GM18858 (cell line): ENCODE measurements at regions not wholly inside any gene's neighbourhood (a gene's known extent, or its start where the extent isn't known, plus 50 kb on each side); places are given as distances from the start of the nearest gene placed in this dataset.

ENCODE experiments used
- ATAC-seq: cut with Tn5 transposase; IDR thresholded peaks from one replicate; pipeline ENCODE4 v1.9.1; 2021; ENCODE audit not compliant: unreplicated experiment

DNA sequence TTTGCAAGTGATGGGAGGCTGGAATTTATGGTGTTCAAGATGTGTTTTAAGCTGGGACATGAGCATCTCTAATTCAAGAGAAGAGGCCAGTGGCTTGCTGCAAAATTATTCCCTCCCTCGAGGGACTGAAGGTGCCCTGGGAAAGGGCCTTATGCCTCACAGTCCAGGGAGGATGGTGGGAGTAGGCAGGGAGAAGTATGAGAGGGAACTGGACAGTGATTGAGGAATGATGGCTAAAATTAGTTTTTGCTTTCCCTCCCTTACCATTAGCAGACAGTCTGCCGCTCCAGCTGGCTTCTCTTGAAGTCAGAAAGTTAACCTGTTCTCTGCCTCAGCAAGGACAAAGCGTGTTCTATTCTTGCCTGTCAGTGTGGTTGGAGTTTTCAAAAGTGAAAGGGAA lies 139.8 kb upstream of the SEMA6D start:
- no peak for ATAC-seq

DNA sequence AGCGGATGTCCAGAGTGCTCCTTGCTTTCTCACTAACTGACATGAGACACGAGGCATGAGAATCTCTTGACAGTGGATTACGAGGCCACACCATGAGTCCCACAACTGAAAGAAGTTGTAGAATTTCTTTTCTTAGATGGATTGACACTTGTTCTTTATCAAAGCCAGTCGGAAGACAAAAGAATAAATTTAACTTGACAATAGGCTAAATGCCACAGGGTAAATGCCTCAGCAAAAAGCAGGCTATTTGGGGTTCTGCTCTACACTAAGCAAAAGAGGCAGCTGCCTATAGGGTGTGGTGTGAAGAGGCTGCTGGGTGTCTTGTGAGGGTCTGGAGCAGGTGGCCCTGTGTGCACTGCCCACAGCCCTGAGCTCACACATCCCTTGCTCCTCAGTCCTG lies 135.1 kb upstream of the SEMA6D start:
- ATAC-seq: no peak

DNA sequence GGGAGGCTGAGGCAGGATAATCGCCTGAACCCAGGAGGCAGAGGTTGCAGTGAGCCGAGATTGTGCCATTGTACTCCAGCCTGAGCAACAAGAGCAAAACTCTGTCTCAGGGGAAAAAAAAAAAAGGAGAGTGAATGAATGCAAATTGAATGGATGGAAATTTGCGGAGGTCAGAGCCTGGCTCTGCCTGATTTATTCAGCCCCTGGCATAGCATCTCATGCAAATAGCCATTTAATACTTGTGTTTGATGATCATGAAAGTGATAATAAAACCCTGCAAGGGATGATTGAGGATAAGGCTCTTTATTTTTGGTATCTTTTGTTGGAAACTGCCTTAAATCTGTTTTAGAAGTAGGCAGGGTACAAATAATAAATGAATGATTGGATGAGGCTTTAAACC lies 133.0 kb upstream of the SEMA6D start:
- no peak for ATAC-seq

DNA sequence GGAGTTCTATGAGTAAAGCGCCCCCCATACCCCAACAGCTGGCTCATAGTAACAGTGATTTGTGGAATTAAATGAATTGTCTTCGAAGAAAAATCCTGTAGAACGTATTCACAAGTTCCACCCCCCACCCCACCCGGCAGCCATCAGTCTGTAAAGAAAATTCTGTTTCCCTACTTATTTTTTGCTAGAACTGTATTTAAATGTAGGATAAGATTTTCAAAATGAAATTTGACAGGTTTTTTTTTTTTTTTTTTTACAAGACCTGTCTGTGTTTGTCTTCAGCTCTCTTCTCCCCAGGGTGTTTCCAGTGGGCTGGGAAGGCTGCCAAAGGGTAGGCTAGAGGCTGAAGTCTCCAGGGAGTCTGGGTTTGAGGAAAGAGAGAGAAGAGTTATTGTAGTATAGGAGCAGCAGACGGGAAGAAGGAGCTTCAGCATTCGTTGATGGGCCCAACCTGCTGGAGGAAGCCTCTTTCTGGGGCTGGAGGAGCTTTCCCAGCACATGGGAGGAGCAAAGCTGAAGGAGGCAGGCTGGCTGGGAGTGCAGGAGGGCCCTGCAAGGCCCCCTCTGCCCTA lies 130.6 kb upstream of the SEMA6D start:
- no peak for ATAC-seq

DNA sequence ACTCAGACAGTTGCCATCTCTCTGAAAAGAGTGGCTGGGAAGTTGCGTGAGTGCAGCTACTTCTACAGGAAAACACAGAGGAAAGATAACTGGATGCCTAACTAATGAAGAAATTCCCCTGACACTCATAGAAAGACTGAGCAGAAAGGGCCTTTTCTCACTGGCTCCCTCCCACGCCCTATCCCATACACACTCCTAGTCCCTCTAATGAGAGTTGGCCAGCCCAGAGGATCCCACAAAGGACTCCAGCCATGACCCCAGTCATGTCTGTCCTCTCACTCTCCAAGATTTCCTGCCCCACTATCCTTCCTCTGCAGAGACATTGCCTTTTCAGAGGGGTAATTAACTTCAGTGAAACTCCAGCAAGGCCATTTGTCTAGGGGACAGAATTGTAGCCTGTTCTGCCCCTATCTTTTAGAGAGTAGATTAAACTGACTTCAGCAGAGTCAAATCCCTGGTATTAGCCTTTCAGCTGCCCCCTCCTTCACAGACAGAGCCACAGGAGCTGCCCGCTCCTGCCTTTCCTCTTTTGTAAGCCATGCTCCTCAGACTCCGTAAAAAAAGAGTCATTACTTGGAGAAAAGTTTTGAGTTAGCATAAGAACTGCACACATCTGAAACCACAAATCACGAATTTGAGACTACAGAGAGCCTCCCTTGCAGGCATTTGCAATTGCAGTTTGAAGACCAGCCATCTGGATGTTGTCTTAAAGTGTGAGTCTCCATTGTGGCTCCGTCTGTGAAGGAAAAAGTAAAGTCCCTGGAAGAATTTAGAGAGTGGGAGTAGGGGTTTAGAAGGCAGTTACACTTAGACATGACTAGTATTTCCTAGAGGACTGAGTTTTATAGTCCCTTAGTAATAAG lies 129.1 kb upstream of the SEMA6D start:
- no peak for ATAC-seq

DNA sequence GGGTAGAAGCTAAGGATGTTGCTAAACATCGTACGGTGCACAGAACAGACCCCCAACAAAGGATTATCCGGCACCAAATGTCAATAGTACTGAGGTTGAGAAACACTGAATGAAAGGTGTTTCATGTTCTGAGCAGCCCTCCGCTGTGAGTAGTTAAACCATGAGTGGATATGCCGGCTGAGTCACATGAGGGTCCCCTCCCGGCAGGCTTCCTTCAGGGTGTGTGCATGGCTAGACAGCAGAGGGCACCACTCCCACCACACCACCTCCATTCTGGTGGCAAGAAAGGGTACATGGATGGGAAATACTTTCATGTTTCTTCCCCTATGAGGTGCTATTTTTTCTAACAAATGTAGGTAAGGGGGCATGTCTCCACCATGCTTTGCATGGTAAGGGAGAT lies 128.3 kb upstream of the SEMA6D start:
- ATAC-seq: no peak

DNA sequence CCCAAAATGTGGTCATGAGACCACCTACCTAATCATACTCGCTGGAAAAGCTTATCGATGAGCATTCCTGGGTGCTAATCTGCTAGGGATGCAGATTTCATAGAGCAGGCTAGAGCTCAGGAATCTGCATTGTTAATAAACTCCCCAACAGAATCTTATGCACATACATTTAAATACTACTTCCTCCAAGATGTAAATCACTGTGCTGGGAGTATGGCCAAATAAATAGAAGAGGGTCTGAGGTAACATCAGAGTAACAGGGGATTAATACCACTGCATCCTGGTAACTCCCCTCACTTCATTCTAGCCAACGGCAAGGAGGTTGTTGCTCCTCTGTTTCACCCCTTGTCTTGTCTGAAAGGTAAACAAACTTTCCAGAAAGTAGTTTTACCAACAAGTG lies 118.3 kb upstream of the SEMA6D start:
- no peak for ATAC-seq

DNA sequence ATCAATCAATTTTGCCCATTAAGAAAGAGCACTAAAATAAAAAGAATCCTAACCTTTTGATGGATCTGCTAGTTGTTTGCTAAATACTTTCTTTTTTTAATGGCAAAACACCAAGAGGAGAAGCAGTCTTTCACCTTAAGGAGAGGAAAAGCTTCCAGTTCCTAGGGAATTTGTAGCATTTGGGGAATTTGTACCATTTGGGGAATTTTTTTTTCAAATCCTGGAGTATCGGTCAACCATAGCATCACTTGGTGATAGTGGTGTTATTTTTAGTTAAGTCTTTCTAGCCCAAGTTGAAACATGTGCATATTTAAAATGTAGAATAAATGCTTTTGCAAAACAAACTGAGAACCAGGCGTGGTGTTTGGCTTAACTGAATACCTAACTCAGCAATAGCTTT lies 117.5 kb upstream of the SEMA6D start:
- no peak for ATAC-seq

DNA sequence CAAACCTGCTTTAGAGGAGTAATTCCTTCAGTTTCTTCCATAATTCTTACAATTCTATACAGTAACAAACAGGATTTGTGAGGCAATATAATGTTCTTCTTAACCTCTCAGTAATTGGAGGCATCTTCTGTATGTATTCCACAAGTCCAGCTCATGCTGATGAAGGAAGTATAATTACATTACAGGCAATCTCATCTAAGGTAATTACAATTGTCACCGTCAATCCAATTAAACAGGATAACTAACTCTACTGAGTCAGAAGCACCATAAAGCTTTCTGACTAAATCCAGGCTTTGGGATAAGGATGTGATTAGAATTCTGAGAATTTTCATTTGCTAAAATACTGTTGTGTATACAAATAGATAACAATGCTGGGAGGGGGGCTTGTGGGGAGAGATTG lies 115.2 kb upstream of the SEMA6D start:
- ATAC-seq: no peak

DNA sequence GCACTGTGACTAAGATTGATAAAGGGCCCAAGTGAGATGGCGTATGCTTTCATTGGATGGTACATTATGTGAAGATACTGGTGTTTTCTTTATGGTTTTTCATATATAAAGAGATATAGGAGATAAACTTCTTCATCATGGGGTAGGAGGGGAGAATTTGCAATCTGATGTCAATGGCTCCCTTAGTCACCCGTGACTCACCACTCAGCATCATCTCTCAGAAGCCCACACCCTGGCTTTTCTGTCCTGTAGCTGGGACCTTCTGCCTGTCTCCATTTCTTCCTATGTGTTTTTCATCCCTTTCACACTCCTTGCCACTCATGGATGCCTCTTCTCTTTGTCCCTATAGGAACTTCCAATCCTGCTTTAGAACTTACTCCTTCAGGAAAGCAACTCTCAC lies 114.3 kb upstream of the SEMA6D start:
- ATAC-seq: no peak

DNA sequence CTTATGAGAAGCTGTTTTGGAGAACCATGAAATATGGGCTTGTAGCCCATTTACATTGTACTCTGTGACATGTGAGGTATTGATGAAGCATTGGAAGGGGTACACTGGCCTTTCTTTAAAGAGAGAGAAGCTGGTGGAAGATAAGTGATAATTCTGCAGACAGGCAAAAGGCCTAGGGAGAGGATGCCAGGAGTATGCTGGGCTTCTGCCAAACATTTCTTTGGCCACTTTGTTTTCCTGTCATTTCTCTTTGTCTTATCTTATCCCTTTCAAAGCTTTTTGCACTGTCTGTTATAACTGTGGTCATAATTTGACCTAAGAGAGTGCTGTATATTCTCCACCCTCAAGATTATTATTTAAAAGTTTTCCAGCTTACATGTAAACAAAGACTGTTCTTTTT lies 109.6 kb upstream of the SEMA6D start:
- ATAC-seq: no peak

DNA sequence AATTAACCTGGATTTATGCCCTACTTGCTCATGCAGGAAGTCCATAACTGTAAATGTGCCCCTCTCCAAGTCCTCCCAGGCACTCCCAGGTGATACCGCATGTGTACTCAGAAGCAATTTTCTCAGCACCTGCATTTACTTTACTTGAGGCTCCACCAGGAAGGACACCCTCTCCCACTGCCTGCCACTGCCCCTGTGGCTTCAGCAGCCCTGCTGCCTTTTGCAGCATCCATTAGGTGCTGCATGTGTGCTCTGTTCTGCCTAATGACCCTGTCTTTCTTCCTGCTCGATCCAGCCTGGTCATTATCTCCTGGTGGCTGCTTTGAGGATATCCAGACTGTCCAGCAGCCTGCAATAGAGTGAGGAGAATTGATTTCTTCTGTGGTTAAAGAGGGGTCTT lies 107.6 kb upstream of the SEMA6D start:
- no peak for ATAC-seq

DNA sequence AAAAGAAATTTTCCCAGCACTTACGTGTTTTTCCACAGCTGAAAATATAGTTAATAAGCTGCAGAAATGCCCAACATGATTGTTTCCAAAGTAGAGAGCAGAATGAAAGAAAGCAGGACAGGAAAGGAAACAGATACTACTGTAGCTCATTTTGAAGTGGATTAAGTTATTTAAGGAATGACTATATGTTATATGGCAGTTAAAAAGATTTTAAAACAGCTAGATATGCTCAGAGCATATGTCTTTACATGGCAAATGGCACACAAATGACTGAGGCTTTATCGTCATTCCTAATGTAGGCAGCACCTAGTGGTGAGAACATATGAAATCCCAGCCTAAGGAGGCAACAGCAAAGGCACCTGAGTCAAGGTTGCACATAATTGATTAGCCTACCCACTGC lies 106.6 kb upstream of the SEMA6D start:
- ATAC-seq: no peak

DNA sequence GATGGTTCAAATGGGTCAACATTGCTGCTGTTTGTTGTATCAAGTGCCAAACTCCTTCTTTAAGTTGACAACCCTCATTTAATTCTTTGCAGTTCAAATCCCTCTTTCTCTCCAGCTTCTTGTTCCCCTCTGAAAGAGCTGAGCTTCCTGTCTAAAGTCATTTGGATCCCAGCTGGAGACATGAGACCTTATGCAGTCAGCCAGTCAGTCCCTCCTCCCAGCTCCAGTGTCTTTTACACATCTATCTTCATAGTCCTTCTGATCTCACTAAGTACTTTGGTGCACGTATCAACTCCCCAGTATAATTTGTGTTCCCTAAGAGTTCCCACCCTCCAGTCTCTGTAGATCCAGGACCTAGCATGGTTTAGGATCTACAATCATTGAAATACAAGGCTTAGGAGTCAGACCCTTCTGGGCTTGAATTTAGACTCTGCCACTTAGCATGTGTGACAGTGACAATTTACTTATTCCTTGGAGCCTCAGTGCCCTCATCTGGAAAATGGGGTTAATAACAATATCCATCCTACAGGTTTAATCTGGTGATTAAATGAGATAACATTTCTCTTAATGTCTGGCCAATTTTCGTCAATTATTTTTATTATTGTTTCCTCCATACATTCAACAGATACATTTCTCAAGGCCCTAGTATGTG lies 102.8 kb upstream of the SEMA6D start:
- no peak for ATAC-seq

DNA sequence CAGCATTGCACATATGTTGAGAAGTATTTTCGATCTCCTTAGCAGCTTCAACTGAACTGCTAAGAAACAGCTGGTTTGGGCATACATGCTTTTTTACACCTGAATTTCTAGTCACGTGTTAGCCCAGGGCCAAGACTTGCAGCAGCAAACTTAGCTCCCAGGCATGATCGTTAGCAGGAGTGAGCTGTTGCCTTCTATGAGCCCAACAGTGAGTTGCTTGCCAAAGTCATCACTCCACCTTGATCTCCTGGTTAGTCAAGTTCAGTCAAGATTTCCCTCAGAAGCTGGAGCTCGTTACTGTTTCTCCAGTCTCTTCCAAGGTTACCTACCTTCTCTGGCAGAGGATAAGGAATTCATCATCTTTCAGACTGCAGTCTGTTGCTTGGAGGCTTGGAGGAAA lies 100.4 kb upstream of the SEMA6D start:
- no peak for ATAC-seq

DNA sequence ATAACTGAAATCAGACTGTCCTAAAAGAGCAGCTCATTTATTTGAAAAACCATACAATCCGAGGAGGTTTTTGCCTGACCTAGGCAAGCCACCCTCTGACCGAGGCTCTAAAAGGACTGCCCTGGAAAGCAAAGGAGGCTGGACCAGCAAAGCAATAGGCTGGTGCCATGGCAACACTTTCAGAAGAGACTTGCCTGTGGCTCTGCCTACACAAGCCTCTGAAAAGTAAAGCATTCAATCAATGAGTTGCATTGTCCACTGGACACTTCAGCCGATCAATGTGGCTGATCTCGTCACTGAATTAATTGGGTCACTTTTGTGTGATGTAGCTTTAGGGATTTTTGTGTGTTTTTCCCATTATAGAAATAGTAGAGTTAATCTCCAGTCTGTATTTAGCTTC lies 99.1 kb upstream of the SEMA6D start:
- no peak for ATAC-seq

DNA sequence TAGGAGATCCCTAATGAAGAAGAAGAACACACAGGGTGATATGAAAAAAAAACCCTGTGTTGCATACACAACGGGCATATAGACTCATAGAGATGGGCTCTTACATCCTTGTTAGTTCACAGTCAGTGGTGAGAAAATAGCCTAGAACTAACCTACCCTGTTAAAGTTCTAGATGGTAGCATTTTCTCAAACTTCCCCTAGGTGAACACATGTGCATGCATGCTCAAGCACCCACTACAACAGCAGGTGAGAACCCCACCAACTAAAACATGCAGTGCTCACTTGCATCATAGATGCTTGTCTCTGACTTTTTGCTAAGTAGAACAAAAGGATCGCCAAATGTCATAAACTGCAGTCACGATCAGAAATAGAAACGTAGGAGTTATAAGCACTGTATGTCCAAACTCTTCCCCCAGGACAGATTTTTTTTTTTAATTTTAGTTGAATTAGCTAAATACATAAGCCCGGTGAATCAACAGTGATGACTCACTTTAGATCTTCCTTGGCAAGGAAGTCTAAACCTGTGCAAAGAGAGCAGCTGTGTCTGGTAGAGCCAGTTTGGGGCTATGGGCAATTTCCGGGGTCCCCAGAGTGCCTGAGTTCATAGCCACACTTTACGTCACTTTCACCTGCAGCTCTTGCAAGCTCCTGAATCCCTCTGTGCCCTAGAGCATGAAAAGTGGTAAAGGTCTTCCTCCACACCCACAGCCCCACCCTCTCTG lies 96.2 kb upstream of the SEMA6D start:
- ATAC-seq: no peak

DNA sequence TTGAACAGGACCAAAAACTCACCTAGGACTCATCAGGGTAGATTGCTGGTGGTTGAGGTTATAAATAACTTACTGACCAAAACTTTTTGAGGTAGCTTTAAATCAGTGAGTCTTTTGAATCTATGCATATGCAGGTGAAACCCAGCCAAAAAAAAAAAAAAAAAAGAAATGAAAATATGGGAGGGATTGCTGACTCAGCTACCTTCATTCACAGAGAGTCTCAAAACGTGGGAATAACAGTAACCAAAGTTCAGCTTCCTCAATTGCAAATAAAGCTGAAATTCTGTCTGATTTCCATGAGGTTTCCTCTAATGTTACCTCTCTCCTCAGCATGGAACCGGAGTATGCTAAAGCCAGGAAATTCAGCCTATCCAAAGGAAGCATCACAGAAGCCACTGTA lies 95.2 kb upstream of the SEMA6D start:
- no peak for ATAC-seq

DNA sequence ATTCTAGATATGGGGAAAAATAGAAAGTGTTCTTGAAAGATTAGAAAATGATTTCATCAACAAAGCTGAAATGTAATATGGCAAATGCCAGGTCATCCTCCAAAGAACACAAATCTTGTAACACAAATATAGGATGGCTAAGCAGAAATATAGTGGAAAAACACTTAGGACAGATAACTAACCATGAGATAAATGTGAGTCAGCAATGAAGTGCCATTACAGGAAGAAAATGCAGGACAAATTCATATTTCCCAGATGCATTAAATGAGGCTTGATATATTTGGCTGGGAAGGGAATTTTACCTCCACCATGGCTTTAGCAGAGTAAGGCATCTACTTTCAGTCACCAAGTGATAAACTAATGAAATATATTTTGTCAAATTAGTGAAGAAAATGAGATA lies 92.8 kb upstream of the SEMA6D start:
- ATAC-seq: no peak

DNA sequence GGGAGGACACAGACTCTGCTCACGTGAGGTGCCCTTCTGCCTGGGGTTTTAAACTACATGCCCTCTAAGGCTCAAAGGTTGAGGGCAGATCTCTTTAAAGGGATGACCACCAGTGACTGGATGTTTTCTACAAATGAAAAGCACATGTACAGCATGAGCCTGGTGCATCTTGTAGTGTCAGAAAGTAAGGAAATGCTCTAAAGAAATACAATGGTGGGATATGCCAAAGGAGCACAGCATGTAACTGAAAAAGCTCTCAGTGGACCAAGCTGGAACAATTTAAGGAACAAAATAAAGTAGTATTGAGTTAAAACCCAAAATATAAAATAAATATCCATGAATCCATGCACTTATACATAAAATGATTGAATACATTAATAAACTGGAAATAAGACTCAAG lies 78.3 kb upstream of the SEMA6D start:
- ATAC-seq: no peak

DNA sequence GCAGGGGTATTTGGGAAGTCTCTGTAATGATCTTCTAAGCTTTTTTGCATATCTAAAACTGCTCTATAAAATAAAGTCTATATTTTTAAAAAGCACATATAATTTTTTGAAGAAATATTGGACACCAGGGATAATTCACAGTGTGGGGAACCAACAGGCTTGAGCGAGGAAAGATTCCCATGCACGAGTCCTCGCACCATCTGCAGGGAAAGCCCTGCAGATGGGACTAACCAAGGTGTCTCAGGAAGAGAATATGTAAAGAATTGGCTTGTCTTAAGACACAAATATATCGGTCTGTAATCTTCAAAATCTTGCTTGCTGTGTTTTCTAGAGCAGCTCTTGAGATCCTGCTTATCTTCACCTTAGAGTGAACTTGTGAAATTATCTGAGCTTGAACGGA lies 77.2 kb upstream of the SEMA6D start:
- no peak for ATAC-seq

DNA sequence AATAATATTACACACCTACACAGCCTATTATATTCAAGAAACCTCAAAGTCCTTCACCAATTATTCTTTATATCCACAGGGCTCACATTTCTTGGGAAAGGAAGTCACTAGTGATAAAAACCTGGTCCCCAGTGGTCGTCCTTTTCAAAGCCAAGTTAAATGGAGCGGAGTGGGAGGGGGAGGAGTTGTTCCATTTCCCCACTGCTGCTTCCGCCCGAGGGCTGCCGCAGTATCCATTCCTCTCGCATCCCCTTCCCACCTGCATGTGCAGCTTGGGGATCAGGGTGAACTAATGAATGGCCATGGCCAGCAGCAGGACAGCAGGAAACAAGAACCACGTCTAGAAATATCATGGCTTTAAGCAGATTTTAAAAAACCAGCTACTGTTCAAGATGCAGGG lies 76.4 kb upstream of the SEMA6D start:
- no peak for ATAC-seq
